Peyer's patch (tissue), 4 donors: ENCODE measurements at regions not wholly inside any gene's neighbourhood (a gene's known extent, or its start where the extent isn't known, plus 50 kb on each side); places are given as distances from the start of the nearest gene placed in this dataset.

Experiments used
- POLR2A ChIP-seq, 2 donors: fragments of 450-650 bp; IDR thresholded peaks; one replicate each; pipeline ENCODE4 v1.5.1; 2017; ENCODE audit warnings: antibody characterized with exemption in 2 of 2, mild to moderate bottlenecking in 2 of 2, moderate library complexity in 2 of 2
- TF ChIP-seq, protein P1 (sequence below), 6 experiments: fragments of 450-650 bp in 4 of 6; fragments of 200-600 bp in 2 of 6; sonication (generic) in 1 of 6; IDR thresholded peaks; one replicate each; pipeline ENCODE4 v1.5.1; 2017 to 2019; ENCODE audit warnings: antibody characterized with exemption in 6 of 6, mild to moderate bottlenecking in 3 of 6, moderate library complexity in 1 of 6

DNA sequence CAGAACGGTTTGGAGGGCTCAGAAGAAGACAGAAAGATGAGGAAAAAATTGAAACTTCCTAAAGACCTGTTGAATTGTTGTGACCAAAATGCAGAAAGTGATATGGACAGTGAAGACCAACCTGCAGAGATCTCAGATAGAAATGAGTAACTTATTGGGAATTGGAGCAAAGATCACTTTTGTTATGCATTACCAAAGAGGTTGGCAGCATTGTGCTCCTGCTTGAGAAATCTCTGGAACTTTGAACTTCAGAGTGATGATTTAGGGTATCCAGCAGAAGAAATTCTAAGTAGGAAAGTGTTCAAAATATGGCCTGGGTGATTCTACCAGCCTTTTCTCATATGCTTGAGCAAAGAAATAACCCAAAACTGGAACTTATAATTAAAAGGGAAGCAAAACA lies 136.0 kb downstream of the GJA1 start:
- TF ChIP-seq, protein P1, sequence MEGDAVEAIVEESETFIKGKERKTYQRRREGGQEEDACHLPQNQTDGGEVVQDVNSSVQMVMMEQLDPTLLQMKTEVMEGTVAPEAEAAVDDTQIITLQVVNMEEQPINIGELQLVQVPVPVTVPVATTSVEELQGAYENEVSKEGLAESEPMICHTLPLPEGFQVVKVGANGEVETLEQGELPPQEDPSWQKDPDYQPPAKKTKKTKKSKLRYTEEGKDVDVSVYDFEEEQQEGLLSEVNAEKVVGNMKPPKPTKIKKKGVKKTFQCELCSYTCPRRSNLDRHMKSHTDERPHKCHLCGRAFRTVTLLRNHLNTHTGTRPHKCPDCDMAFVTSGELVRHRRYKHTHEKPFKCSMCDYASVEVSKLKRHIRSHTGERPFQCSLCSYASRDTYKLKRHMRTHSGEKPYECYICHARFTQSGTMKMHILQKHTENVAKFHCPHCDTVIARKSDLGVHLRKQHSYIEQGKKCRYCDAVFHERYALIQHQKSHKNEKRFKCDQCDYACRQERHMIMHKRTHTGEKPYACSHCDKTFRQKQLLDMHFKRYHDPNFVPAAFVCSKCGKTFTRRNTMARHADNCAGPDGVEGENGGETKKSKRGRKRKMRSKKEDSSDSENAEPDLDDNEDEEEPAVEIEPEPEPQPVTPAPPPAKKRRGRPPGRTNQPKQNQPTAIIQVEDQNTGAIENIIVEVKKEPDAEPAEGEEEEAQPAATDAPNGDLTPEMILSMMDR (IDR thresholded peaks at IDR 0.05) = no peak
- TF ChIP-seq POLR2A (IDR thresholded peaks at IDR 0.05) = no peak
